ENCODE measurements at regions not wholly inside any gene's neighbourhood (a gene's known extent, or its start where the extent isn't known, plus 50 kb on each side); places are given as distances from the start of the nearest gene placed in this dataset.
"Not testable (repeated sequence)": the region's sequence is repeated elsewhere in the genome, so short reads cannot be mapped to it uniquely, and the experiment has no call there.

DNA sequence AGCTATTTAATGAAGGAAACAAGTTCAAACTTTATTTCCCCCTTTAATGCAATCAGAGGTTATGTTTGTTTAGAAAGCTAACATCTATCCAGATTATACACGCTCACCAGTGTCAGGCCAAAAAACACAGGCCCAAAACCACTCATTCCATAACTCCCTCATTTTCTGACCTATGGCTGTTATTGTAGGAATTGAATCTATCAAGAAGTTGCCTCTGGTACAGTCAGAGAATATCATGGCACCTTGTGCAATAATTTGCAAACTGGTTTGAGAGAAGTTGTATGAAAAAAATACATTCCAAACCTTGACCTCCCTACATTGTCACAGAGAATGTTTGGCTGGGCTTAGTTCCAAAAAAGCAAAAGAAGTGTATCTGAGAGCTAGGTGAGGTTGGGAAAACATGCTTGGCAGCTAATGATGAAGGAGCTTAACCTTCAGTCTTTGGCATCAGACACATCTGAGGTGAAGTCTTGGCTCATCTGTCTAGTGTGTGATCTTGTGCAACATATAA lies 591.0 kb downstream of the ANKRD50 start:
- no peaks in the 10 kb centered on the region for H3K9me3 ChIP-seq (replicated peaks)

GRCh38 chr4:124123181-124123580 lies 589.4 kb downstream of the ANKRD50 start:
- no peak overlapping the region for H3K27ac ChIP-seq (replicated peaks)
- H3K4me3 ChIP-seq, result no peak overlapping the region
- TF ChIP-seq, protein P1, sequence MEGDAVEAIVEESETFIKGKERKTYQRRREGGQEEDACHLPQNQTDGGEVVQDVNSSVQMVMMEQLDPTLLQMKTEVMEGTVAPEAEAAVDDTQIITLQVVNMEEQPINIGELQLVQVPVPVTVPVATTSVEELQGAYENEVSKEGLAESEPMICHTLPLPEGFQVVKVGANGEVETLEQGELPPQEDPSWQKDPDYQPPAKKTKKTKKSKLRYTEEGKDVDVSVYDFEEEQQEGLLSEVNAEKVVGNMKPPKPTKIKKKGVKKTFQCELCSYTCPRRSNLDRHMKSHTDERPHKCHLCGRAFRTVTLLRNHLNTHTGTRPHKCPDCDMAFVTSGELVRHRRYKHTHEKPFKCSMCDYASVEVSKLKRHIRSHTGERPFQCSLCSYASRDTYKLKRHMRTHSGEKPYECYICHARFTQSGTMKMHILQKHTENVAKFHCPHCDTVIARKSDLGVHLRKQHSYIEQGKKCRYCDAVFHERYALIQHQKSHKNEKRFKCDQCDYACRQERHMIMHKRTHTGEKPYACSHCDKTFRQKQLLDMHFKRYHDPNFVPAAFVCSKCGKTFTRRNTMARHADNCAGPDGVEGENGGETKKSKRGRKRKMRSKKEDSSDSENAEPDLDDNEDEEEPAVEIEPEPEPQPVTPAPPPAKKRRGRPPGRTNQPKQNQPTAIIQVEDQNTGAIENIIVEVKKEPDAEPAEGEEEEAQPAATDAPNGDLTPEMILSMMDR (IDR thresholded peaks at IDR 0.05; ENCODE audit: borderline replicate concordance), result no peak
- DNase-seq, result no peak
- H3K9me3 ChIP-seq (replicated peaks), result no peaks in the 10 kb centered on the region
- H3K27me3 ChIP-seq (ENCODE audit: low read depth), result no peaks in the 10 kb centered on the region
- H3K36me3 ChIP-seq, result no peaks in the 10 kb centered on the region
- intact Hi-C loops (cut with micrococcal nuclease), result no loop called here
- no peaks in the 10 kb centered on the region for H3K4me1 ChIP-seq

More for the DNA sequence above, 591.0 kb downstream of the ANKRD50 start:
- H3K4me3 ChIP-seq, result no peak overlapping the region
- no peaks in the 10 kb centered on the region for H3K27me3 ChIP-seq (ENCODE audit: low read depth)
- no peaks in the 10 kb centered on the region for H3K36me3 ChIP-seq
- intact Hi-C loops (cut with micrococcal nuclease), result no loop called here
- no peak for DNase-seq
- no peak overlapping the region for H3K27ac ChIP-seq (replicated peaks)
- H3K4me1 ChIP-seq, result no peaks in the 10 kb centered on the region
- TF ChIP-seq, protein P1 (IDR thresholded peaks at IDR 0.05; ENCODE audit: borderline replicate concordance), result no peak

GRCh38 chr4:124123721-124124120 lies 588.8 kb downstream of the ANKRD50 start:
- Histone ChIP-seq H3K4me3 (no peak overlapping the region), H3K9me3 (replicated peaks) (peaks cover 4% of the 10 kb centered on the region), H3K27me3 (ENCODE audit: low read depth) (no peaks in the 10 kb centered on the region), H3K4me1 (no peaks in the 10 kb centered on the region), H3K36me3 (no peaks in the 10 kb centered on the region), H3K27ac (replicated peaks) (no peak overlapping the region)
- no peak for DNase-seq
- TF ChIP-seq, protein P1 (IDR thresholded peaks at IDR 0.05; ENCODE audit: borderline replicate concordance), result no peak
- intact Hi-C loops (cut with micrococcal nuclease), result no loop called here

- H3K36me3 ChIP-seq; intact Hi-C loops (cut with micrococcal nuclease); DNase-seq; H3K27me3 ChIP-seq (ENCODE audit: low read depth); H3K4me3 ChIP-seq; H3K27ac ChIP-seq (replicated peaks); H3K4me1 ChIP-seq: not testable (repeated sequence)
- peaks cover 38% of the 10 kb centered on the region for H3K9me3 ChIP-seq (replicated peaks)
Measured at GRCh38 chr4:124131324-124131723, 581.2 kb downstream of the ANKRD50 start.

- Histone ChIP-seq H3K27ac (replicated peaks) (no peak overlapping the region), H3K36me3 (no peaks in the 10 kb centered on the region), H3K9me3 (replicated peaks) (peaks cover 38% of the 10 kb centered on the region), H3K27me3 (ENCODE audit: low read depth) (no peaks in the 10 kb centered on the region), H3K4me1 (no peaks in the 10 kb centered on the region), H3K4me3 (no peak overlapping the region)
- intact Hi-C loops (cut with micrococcal nuclease), result no loop called here
- DNase-seq, result no peak
- TF ChIP-seq, protein P1 (IDR thresholded peaks at IDR 0.05; ENCODE audit: borderline replicate concordance), result no peak
Measured at GRCh38 chr4:124132161-124132560, 580.4 kb downstream of the ANKRD50 start.

GRCh38 chr4:124133753-124134152 lies 578.8 kb downstream of the ANKRD50 start:
- TF ChIP-seq, protein P1 (IDR thresholded peaks at IDR 0.05; ENCODE audit: borderline replicate concordance), result no peak
- H3K27me3 ChIP-seq (ENCODE audit: low read depth), result no peaks in the 10 kb centered on the region
- H3K27ac ChIP-seq (replicated peaks), result peak overlapping the region; percentile 5
- no peak overlapping the region for H3K4me3 ChIP-seq
- DNase-seq, result no peak
- no peaks in the 10 kb centered on the region for H3K36me3 ChIP-seq
- no peaks in the 10 kb centered on the region for H3K4me1 ChIP-seq
- intact Hi-C loops (cut with micrococcal nuclease), result no loop called here
- peaks cover 34% of the 10 kb centered on the region for H3K9me3 ChIP-seq (replicated peaks)

Measured in left ventricle myocardium inferior (tissue), 1 donor.